ENCODE measurements at regions not wholly inside any gene's neighbourhood (a gene's known extent, or its start where the extent isn't known, plus 50 kb on each side); places are given as distances from the start of the nearest gene placed in this dataset.

GRCh38 chr18:45173799-45174519 is 441.3 kb upstream of the SLC14A2 start:
- Histone ChIP-seq H3K27ac (ENCODE audit: low read depth in 1 of 2, low read length in 2 of 2) (no peak overlapping the region), H3K9me3 (ENCODE audit: control insufficient read depth, low read length) (no peaks in the 10 kb centered on the region), H3K36me3 (ENCODE audit: control insufficient read depth in 1 of 2, insufficient read depth in 2 of 2, low read length in 1 of 2) (no peaks in the 10 kb centered on the region), H3K27me3 (ENCODE audit: control insufficient read depth in 1 of 2, insufficient read depth in 2 of 2, low read length in 1 of 2) (no peaks in the 10 kb centered on the region), H3K4me1 (ENCODE audit: control insufficient read depth in 1 of 2, insufficient read depth in 2 of 2, low read length in 2 of 2) (no peaks in the 10 kb centered on the region), H3K4me3 (ENCODE audit: low read length in 2 of 2) (no peak overlapping the region)
- ATAC-seq (ENCODE audit: low FRiP score) = no peak
- intact Hi-C loops (cut with DNase I) = no loop called here
- no peak for DNase-seq
- WGBS, 2 donors = 63 to 80% methylated on average over 2 of the region's 2 CpGs

- ATAC-seq (ENCODE audit: low FRiP score) = no peak
- intact Hi-C loops (cut with DNase I) = no loop called here
- Histone ChIP-seq H3K4me3 (ENCODE audit: low read length in 2 of 2) (no peak overlapping the region), H3K9me3 (ENCODE audit: control insufficient read depth, low read length) (no peaks in the 10 kb centered on the region), H3K27ac (ENCODE audit: low read depth in 1 of 2, low read length in 2 of 2) (no peak overlapping the region), H3K4me1 (ENCODE audit: control insufficient read depth in 1 of 2, insufficient read depth in 2 of 2, low read length in 2 of 2) (no peaks in the 10 kb centered on the region), H3K36me3 (ENCODE audit: control insufficient read depth in 1 of 2, insufficient read depth in 2 of 2, low read length in 1 of 2) (no peaks in the 10 kb centered on the region), H3K27me3 (ENCODE audit: control insufficient read depth in 1 of 2, insufficient read depth in 2 of 2, low read length in 1 of 2) (no peaks in the 10 kb centered on the region)
- DNase-seq = no peak
- 54 to 61% methylated on average over 3 of the region's 3 CpGs for WGBS, 2 donors
These were observed 440.6 kb upstream of the SLC14A2 start for GRCh38 chr18:45174629-45175136.

- 91 to 98% methylated on average over 2 of the region's 2 CpGs for WGBS, 2 donors
- intact Hi-C loops (cut with DNase I) = no loop called here
These were observed 439.8 kb upstream of the SLC14A2 start for GRCh38 chr18:45175511-45175910.

GRCh38 chr18:45186832-45187231 is 428.4 kb upstream of the SLC14A2 start:
- Histone ChIP-seq H3K27ac (ENCODE audit: low read depth in 1 of 2, low read length in 2 of 2) (no peak overlapping the region), H3K27me3 (ENCODE audit: control insufficient read depth in 1 of 2, insufficient read depth in 2 of 2, low read length in 1 of 2) (no peaks in the 10 kb centered on the region), H3K36me3 (ENCODE audit: control insufficient read depth in 1 of 2, insufficient read depth in 2 of 2, low read length in 1 of 2) (no peaks in the 10 kb centered on the region), H3K4me3 (ENCODE audit: low read length in 2 of 2) (no peak overlapping the region), H3K4me1 (ENCODE audit: control insufficient read depth in 1 of 2, insufficient read depth in 2 of 2, low read length in 2 of 2) (no peaks in the 10 kb centered on the region), H3K9me3 (ENCODE audit: control insufficient read depth, low read length) (no peaks in the 10 kb centered on the region)
- no peak for ATAC-seq (ENCODE audit: low FRiP score)
- WGBS, 2 donors = 76 to 77% methylated on average over 3 of the region's 3 CpGs
- intact Hi-C loops (cut with DNase I) = no loop called here
- DNase-seq = no peak

More at GRCh38 chr18:45175511-45175910, 439.8 kb upstream of the SLC14A2 start:
- Histone ChIP-seq H3K9me3 (ENCODE audit: control insufficient read depth, low read length) (no peaks in the 10 kb centered on the region), H3K36me3 (ENCODE audit: control insufficient read depth in 1 of 2, insufficient read depth in 2 of 2, low read length in 1 of 2) (no peaks in the 10 kb centered on the region), H3K4me1 (ENCODE audit: control insufficient read depth in 1 of 2, insufficient read depth in 2 of 2, low read length in 2 of 2) (no peaks in the 10 kb centered on the region), H3K27ac (ENCODE audit: low read depth in 1 of 2, low read length in 2 of 2) (no peak overlapping the region), H3K4me3 (ENCODE audit: low read length in 2 of 2) (no peak overlapping the region), H3K27me3 (ENCODE audit: control insufficient read depth in 1 of 2, insufficient read depth in 2 of 2, low read length in 1 of 2) (no peaks in the 10 kb centered on the region)
- no peak for DNase-seq
- ATAC-seq (ENCODE audit: low FRiP score) = no peak

GRCh38 chr18:45191795-45192194 is 423.5 kb upstream of the SLC14A2 start:
- Histone ChIP-seq H3K27me3 (ENCODE audit: control insufficient read depth in 1 of 2, insufficient read depth in 2 of 2, low read length in 1 of 2) (no peaks in the 10 kb centered on the region), H3K36me3 (ENCODE audit: control insufficient read depth in 1 of 2, insufficient read depth in 2 of 2, low read length in 1 of 2) (no peaks in the 10 kb centered on the region), H3K27ac (ENCODE audit: low read depth in 1 of 2, low read length in 2 of 2) (no peak overlapping the region), H3K9me3 (ENCODE audit: control insufficient read depth, low read length) (no peaks in the 10 kb centered on the region), H3K4me1 (ENCODE audit: control insufficient read depth in 1 of 2, insufficient read depth in 2 of 2, low read length in 2 of 2) (no peaks in the 10 kb centered on the region), H3K4me3 (ENCODE audit: low read length in 2 of 2) (no peak overlapping the region)
- ATAC-seq (ENCODE audit: low FRiP score) (no peak), DNase-seq (no peak)
- WGBS, 2 donors = 82 to 88% methylated on average over 1 of the region's 1 CpG
- intact Hi-C loops (cut with DNase I) = no loop called here

GRCh38 chr18:45197526-45197970 is 417.7 kb upstream of the SLC14A2 start:
- H3K4me3 ChIP-seq (ENCODE audit: low read length in 2 of 2) = no peak overlapping the region
- no peak overlapping the region for H3K27ac ChIP-seq (ENCODE audit: low read depth in 1 of 2, low read length in 2 of 2)
- peaks cover 2% of the 10 kb centered on the region for H3K9me3 ChIP-seq (ENCODE audit: control insufficient read depth, low read length)
- no peaks in the 10 kb centered on the region for H3K36me3 ChIP-seq (ENCODE audit: control insufficient read depth in 1 of 2, insufficient read depth in 2 of 2, low read length in 1 of 2)
- intact Hi-C loops (cut with DNase I) = no loop called here
- H3K4me1 ChIP-seq (ENCODE audit: control insufficient read depth in 1 of 2, insufficient read depth in 2 of 2, low read length in 2 of 2) = peaks cover 0 to under 1% of the 10 kb centered on the region in 2 donors
- ATAC-seq (ENCODE audit: low FRiP score) (no peak), DNase-seq (no peak)
- 78 to 83% methylated on average over 5 of the region's 5 CpGs for WGBS, 2 donors
- no peaks in the 10 kb centered on the region for H3K27me3 ChIP-seq (ENCODE audit: control insufficient read depth in 1 of 2, insufficient read depth in 2 of 2, low read length in 1 of 2)

GRCh38 chr18:45198526-45198925 is 416.8 kb upstream of the SLC14A2 start:
- ATAC-seq (ENCODE audit: low FRiP score) (no peak), DNase-seq (no peak)
- H3K9me3 ChIP-seq (ENCODE audit: control insufficient read depth, low read length) = peaks cover 2% of the 10 kb centered on the region
- no peak overlapping the region for H3K4me3 ChIP-seq (ENCODE audit: low read length in 2 of 2)
- no peaks in the 10 kb centered on the region for H3K27me3 ChIP-seq (ENCODE audit: control insufficient read depth in 1 of 2, insufficient read depth in 2 of 2, low read length in 1 of 2)
- no peaks in the 10 kb centered on the region for H3K36me3 ChIP-seq (ENCODE audit: control insufficient read depth in 1 of 2, insufficient read depth in 2 of 2, low read length in 1 of 2)
- no peak overlapping the region for H3K27ac ChIP-seq (ENCODE audit: low read depth in 1 of 2, low read length in 2 of 2)
- intact Hi-C loops (cut with DNase I) = no loop called here
- H3K4me1 ChIP-seq (ENCODE audit: control insufficient read depth in 1 of 2, insufficient read depth in 2 of 2, low read length in 2 of 2) = peaks cover 0 to 2% of the 10 kb centered on the region in 2 donors

- no peak for ATAC-seq (ENCODE audit: low FRiP score)
- 81 to 84% methylated on average over 2 of the region's 2 CpGs for WGBS, 2 donors
These were observed 414.2 kb upstream of the SLC14A2 start for GRCh38 chr18:45201029-45201428.

GRCh38 chr18:45201489-45201888 is 413.8 kb upstream of the SLC14A2 start:
- peaks cover 2% of the 10 kb centered on the region for H3K9me3 ChIP-seq (ENCODE audit: control insufficient read depth, low read length)
- H3K4me1 ChIP-seq (ENCODE audit: control insufficient read depth in 1 of 2, insufficient read depth in 2 of 2, low read length in 2 of 2) = peaks cover 0 to 2% of the 10 kb centered on the region in 2 donors
- DNase-seq (no peak), ATAC-seq (ENCODE audit: low FRiP score) (no peak)
- no peaks in the 10 kb centered on the region for H3K27me3 ChIP-seq (ENCODE audit: control insufficient read depth in 1 of 2, insufficient read depth in 2 of 2, low read length in 1 of 2)
- H3K27ac ChIP-seq (ENCODE audit: low read depth in 1 of 2, low read length in 2 of 2) = no peak overlapping the region
- H3K36me3 ChIP-seq (ENCODE audit: control insufficient read depth in 1 of 2, insufficient read depth in 2 of 2, low read length in 1 of 2) = no peaks in the 10 kb centered on the region
- no peak overlapping the region for H3K4me3 ChIP-seq (ENCODE audit: low read length in 2 of 2)
- intact Hi-C loops (cut with DNase I) = no loop called here

More at GRCh38 chr18:45201029-45201428, 414.2 kb upstream of the SLC14A2 start:
- intact Hi-C loops (cut with DNase I) = no loop called here
- H3K27ac ChIP-seq (ENCODE audit: low read depth in 1 of 2, low read length in 2 of 2) = no peak overlapping the region
- H3K4me1 ChIP-seq (ENCODE audit: control insufficient read depth in 1 of 2, insufficient read depth in 2 of 2, low read length in 2 of 2) = peaks cover 0 to 2% of the 10 kb centered on the region in 2 donors
- H3K4me3 ChIP-seq (ENCODE audit: low read length in 2 of 2) = no peak overlapping the region
- no peaks in the 10 kb centered on the region for H3K36me3 ChIP-seq (ENCODE audit: control insufficient read depth in 1 of 2, insufficient read depth in 2 of 2, low read length in 1 of 2)
- H3K27me3 ChIP-seq (ENCODE audit: control insufficient read depth in 1 of 2, insufficient read depth in 2 of 2, low read length in 1 of 2) = no peaks in the 10 kb centered on the region
- H3K9me3 ChIP-seq (ENCODE audit: control insufficient read depth, low read length) = peaks cover 2% of the 10 kb centered on the region
- no peak for DNase-seq

Data from aorta (tissue), 5 donors.